HL-60 (cell line): ENCODE measurements at regions not wholly inside any gene's neighbourhood (a gene's known extent, or its start where the extent isn't known, plus 50 kb on each side); places are given as distances from the start of the nearest gene placed in this dataset.

ENCODE experiments used
- DNase-seq, 2 experiments: peaks; one replicate each; pipeline ENCODE4 v3.0.0-alpha.2; 2010 to 2020; ENCODE audit warnings: low read depth in 1 of 2, low spot score in 1 of 2
- H3K27ac ChIP-seq: fragments of 250-450 bp; sonication (Bioruptor Pico); replicated peaks from 2 replicates; pipeline ENCODE4 v1.5.1; 2020; ENCODE audit warnings: mild to moderate bottlenecking, moderate library complexity
- H3K27me3 ChIP-seq: fragments of 250-450 bp; sonication (Bioruptor Pico); 2 replicates; pipeline ENCODE4 v1.5.1; 2021; ENCODE audit warnings: mild to moderate bottlenecking, moderate library complexity; ENCODE audit not compliant: insufficient read depth, poor library complexity, severe bottlenecking
- H3K4me3 ChIP-seq: replicated peaks from 2 replicates; pipeline ENCODE4 v1.5.1; 2011; ENCODE audit warnings: mild to moderate bottlenecking, control low read depth, low read length; ENCODE audit not compliant: insufficient read depth
- CTCF ChIP-seq: IDR thresholded peaks from one replicate; pipeline ENCODE4 v1.5.1; 2011; ENCODE audit warnings: low read length, control low read depth, inconsistent platforms; ENCODE audit not compliant: insufficient read depth
- GABPA ChIP-seq: IDR thresholded peaks from 2 replicates; pipeline ENCODE4 v1.6.1; 2012; ENCODE audit warnings: low read depth
- POLR2AphosphoS5 ChIP-seq: IDR thresholded peaks from 2 replicates; pipeline ENCODE4 v1.6.1; 2012; ENCODE audit warnings: low read depth
- REST ChIP-seq: IDR thresholded peaks from 2 replicates; pipeline ENCODE4 v1.6.1; 2012; ENCODE audit warnings: low read depth; ENCODE audit not compliant: insufficient replicate concordance
- SPI1 ChIP-seq: IDR thresholded peaks from 2 replicates; pipeline ENCODE4 v1.6.1; 2012; ENCODE audit warnings: low read depth, mild to moderate bottlenecking, borderline replicate concordance

- TF ChIP-seq CTCF, result no peak
- TF ChIP-seq SPI1, result no peak
- TF ChIP-seq GABPA, result no peak
- no peak for TF ChIP-seq POLR2AphosphoS5
- Histone ChIP-seq H3K27me3 (peaks cover 2% of the 10 kb centered on the region), H3K27ac (no peak overlapping the region), H3K4me3 (no peak overlapping the region)
- DNase-seq, result no peak
These were observed 128.0 kb downstream of the BARX2 start for GRCh38 chr11:129503646-129504045.

- DNase-seq, result no peak
- TF ChIP-seq GABPA (no peak), POLR2AphosphoS5 (no peak), REST (no peak), CTCF (no peak), SPI1 (no peak)
These were observed 129.6 kb downstream of the BARX2 start for GRCh38 chr11:129505266-129505665.

GRCh38 chr11:129508163-129508562, 132.5 kb downstream of the BARX2 start:
- Histone ChIP-seq H3K27me3 (peaks cover 2% of the 10 kb centered on the region), H3K27ac (no peak overlapping the region), H3K4me3 (no peak overlapping the region)
- no peak for DNase-seq
- TF ChIP-seq POLR2AphosphoS5 (no peak), CTCF (no peak), REST (no peak), GABPA (no peak), SPI1 (no peak)

More at GRCh38 chr11:129505266-129505665, 129.6 kb downstream of the BARX2 start:
- Histone ChIP-seq H3K27me3 (peaks cover under 1% of the 10 kb centered on the region), H3K27ac (no peak overlapping the region), H3K4me3 (no peak overlapping the region)

GRCh38 chr11:129528296-129528695, 152.6 kb downstream of the BARX2 start:
- no peak overlapping the region for H3K27ac ChIP-seq
- TF ChIP-seq POLR2AphosphoS5 (no peak), CTCF (no peak), SPI1 (no peak), GABPA (no peak), REST (no peak)
- no peak for DNase-seq
- H3K4me3 ChIP-seq, result no peak overlapping the region
- peaks cover 7% of the 10 kb centered on the region for H3K27me3 ChIP-seq
